PC-9 (cell line): ENCODE measurements at regions not wholly inside any gene's neighbourhood (a gene's known extent, or its start where the extent isn't known, plus 50 kb on each side); places are given as distances from the start of the nearest gene placed in this dataset.

Experiments
- BruUV-seq: library from RNA; stranded (reverse); fragments of 400-500 nt; replicated peaks from 2 replicates; lab custom pipeline; 2021; lab: Mats Ljungman, UMichigan
- CTCF ChIA-PET: fragments of 300-600 bp; sonication (Branson Sonifier 250); formaldehyde crosslinking; loops from one replicate; lab custom pipeline; 2022; ENCODE audit warnings: antibody characterized with exemption; lab: Charles Lee
- POLR2A ChIA-PET: fragments of 300-600 bp; sonication (Branson Sonifier 250); formaldehyde crosslinking; loops from one replicate; lab custom pipeline; 2022; ENCODE audit warnings: antibody characterized with exemption; ENCODE audit not compliant: unreplicated experiment; lab: Charles Lee
- DNase-seq, 2 experiments: peaks; one replicate each; pipeline versions ENCODE4 v3.0.0 to v3.0.0-alpha.2; 2015 to 2022; ENCODE audit warnings: mixed read lengths in 1 of 2
- H2AFZ ChIP-seq: fragments of 200-600 bp; sonication (generic); 2 replicates; pipeline ENCODE4 v1.8.1; 2017; ENCODE audit warnings: antibody characterized with exemption
- H3F3A ChIP-seq: fragments of 200-600 bp; sonication (generic); 2 replicates; pipeline ENCODE4 v1.8.1; 2017; ENCODE audit warnings: antibody characterized with exemption, mild to moderate bottlenecking, low read depth; ENCODE audit not compliant: insufficient read depth
- H3K27ac ChIP-seq: fragments of 200-600 bp; sonication (generic); 2 replicates; pipeline ENCODE4 v1.6.1; 2016; ENCODE audit warnings: mixed run types
- H3K27me3 ChIP-seq: fragments of 200-600 bp; sonication (generic); 2 replicates; pipeline ENCODE4 v1.6.1; 2016; ENCODE audit warnings: low read depth, mixed run types; ENCODE audit not compliant: insufficient read depth
- H3K36me3 ChIP-seq: fragments of 200-600 bp; sonication (generic); 2 replicates; pipeline ENCODE4 v1.6.1; 2016; ENCODE audit warnings: low read depth, mixed run types
- H3K4me1 ChIP-seq: fragments of 200-600 bp; sonication (generic); replicated peaks from 2 replicates; pipeline ENCODE4 v1.6.1; 2016; ENCODE audit warnings: mixed run types; ENCODE audit not compliant: insufficient read depth
- H3K4me2 ChIP-seq: fragments of 200-600 bp; sonication (generic); 2 replicates; pipeline ENCODE4 v1.6.1; 2017; ENCODE audit warnings: mixed run types
- H3K4me3 ChIP-seq: fragments of 200-600 bp; sonication (generic); 2 replicates; pipeline ENCODE4 v1.6.1; 2016; ENCODE audit warnings: mixed run types
- H3K79me2 ChIP-seq: fragments of 200-600 bp; sonication (generic); 2 replicates; pipeline ENCODE4 v1.6.1; 2017; ENCODE audit warnings: low read depth, mixed run types
- H3K9me2 ChIP-seq: fragments of 200-600 bp; sonication (generic); 2 replicates; pipeline ENCODE4 v1.8.1; 2017; ENCODE audit warnings: mild to moderate bottlenecking; ENCODE audit not compliant: insufficient read depth
- H3K9me3 ChIP-seq: fragments of 200-600 bp; sonication (generic); 2 replicates; pipeline ENCODE4 v1.8.1; 2016; ENCODE audit warnings: low read depth; ENCODE audit not compliant: insufficient read depth
- H4K20me1 ChIP-seq: fragments of 200-600 bp; sonication (generic); 2 replicates; pipeline ENCODE4 v1.8.1; 2017; ENCODE audit not compliant: insufficient read depth
- EZH2 ChIP-seq: fragments of 200-600 bp; sonication (generic); IDR thresholded peaks from 2 replicates; pipeline ENCODE4 v1.8.0; 2017; ENCODE audit warnings: antibody characterized with exemption, low read depth
- intact Hi-C: fragments of 100-400 bp; cut with micrococcal nuclease; formaldehyde crosslinking; loops from one replicate; pipeline ENCODE4 v1.10.0; 2022; ENCODE audit not compliant: unreplicated experiment
- TF ChIP-seq, protein P1 (sequence below): fragments of 200-600 bp; sonication (generic); conservative IDR thresholded peaks from 2 replicates; pipeline ENCODE4 v1.6.1; 2017; ENCODE audit warnings: mixed run types, antibody characterized with exemption, mild to moderate bottlenecking, moderate library complexity

DNA sequence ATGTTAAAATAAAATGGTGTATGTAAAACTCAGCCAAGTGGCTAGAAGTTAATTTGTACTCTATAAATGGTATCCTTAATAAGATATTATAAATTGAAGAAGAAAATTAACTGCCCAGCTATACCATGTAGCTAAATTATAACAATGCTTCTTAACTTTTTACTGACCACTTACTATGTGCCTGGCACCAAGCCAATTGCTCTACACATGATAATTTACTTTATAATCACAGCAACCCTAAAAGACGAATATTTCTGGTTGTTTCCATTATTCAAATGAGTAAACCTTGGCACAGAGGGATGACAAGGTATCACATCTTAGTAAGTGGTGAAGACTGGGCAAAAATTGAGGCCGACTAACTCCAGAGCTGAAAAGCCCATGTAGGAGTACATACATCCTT, 1506.6 kb downstream of the PCDH7 start:
- intact Hi-C loops = no loop called here
- H3K9me3 ChIP-seq = no peaks in the 10 kb centered on the region
- H3K36me3 ChIP-seq = no peaks in the 10 kb centered on the region
- no peaks in the 10 kb centered on the region for H3K79me2 ChIP-seq
- BruUV-seq = no TSS peak
- H3K9me2 ChIP-seq = no peaks in the 10 kb centered on the region
- TF ChIP-seq, protein P1, sequence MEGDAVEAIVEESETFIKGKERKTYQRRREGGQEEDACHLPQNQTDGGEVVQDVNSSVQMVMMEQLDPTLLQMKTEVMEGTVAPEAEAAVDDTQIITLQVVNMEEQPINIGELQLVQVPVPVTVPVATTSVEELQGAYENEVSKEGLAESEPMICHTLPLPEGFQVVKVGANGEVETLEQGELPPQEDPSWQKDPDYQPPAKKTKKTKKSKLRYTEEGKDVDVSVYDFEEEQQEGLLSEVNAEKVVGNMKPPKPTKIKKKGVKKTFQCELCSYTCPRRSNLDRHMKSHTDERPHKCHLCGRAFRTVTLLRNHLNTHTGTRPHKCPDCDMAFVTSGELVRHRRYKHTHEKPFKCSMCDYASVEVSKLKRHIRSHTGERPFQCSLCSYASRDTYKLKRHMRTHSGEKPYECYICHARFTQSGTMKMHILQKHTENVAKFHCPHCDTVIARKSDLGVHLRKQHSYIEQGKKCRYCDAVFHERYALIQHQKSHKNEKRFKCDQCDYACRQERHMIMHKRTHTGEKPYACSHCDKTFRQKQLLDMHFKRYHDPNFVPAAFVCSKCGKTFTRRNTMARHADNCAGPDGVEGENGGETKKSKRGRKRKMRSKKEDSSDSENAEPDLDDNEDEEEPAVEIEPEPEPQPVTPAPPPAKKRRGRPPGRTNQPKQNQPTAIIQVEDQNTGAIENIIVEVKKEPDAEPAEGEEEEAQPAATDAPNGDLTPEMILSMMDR = no peak
- no peak for TF ChIP-seq EZH2
- H3K27me3 ChIP-seq = no peaks in the 10 kb centered on the region
- POLR2A ChIA-PET = no interaction called here
- H3F3A ChIP-seq = no peaks in the 10 kb centered on the region
- no peak overlapping the region for H2AFZ ChIP-seq
- DNase-seq = no peak
- H3K27ac ChIP-seq = no peak overlapping the region
- H3K4me1 ChIP-seq = no peaks in the 10 kb centered on the region
- CTCF ChIA-PET = no interaction called here
- H3K4me3 ChIP-seq = no peak overlapping the region
- H3K4me2 ChIP-seq = no peak overlapping the region
- H4K20me1 ChIP-seq = no peaks in the 10 kb centered on the region

DNA sequence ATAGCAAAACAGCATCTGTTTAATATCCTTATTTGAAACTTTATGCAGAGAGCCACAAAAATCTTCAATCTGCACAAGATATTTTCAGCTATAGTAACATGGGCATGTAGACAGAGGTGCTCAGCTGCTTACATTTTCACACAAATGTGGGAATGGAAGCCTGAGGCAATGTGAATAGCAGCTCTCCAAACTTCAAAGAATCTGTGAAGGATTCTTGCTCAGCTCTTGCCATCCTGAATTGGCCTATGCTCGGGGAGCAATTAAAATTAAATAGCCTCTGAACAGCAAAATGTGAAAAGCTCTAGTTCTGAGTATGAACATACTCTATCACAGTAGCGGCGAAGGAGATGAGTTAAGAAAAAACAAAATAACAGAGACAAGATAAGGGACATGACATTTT, 1523.8 kb downstream of the PCDH7 start:
- H3K79me2 ChIP-seq = no peaks in the 10 kb centered on the region
- intact Hi-C loops = no loop called here
- ChIA-PET CTCF (no interaction called here), POLR2A (no interaction called here)
- H3K4me3 ChIP-seq = no peak overlapping the region
- no TSS peak for BruUV-seq
- no peaks in the 10 kb centered on the region for H3K4me1 ChIP-seq
- H3K9me3 ChIP-seq = no peaks in the 10 kb centered on the region
- DNase-seq = no peak
- H2AFZ ChIP-seq = no peak overlapping the region
- H3K27ac ChIP-seq = no peak overlapping the region
- H3K27me3 ChIP-seq = no peaks in the 10 kb centered on the region
- H3K9me2 ChIP-seq = no peaks in the 10 kb centered on the region; the same call in 1 of the 2 replicates
- no peak overlapping the region for H3K4me2 ChIP-seq
- no peaks in the 10 kb centered on the region for H3F3A ChIP-seq
- H3K36me3 ChIP-seq = no peaks in the 10 kb centered on the region
- no peak for TF ChIP-seq EZH2
- TF ChIP-seq, protein P1 = no peak
- H4K20me1 ChIP-seq = no peaks in the 10 kb centered on the region

DNA sequence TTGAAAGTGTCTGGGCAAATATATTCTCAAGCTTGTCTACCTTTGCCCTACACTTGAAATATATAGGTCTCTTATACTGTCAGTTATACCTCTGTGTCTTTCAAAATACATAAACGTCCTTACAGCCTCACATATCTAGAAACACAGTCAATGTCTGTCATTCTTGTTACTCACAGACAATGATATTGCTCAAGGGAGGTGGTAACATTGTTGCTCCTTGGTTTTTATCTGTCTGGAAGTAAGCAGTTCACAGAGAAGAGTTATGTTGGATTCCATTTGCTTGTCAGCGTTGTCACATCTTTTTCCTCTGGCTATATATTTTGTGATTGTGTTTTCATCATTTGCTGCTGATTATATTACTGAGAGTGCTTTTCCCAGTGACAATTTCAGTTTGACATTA, 1528.9 kb downstream of the PCDH7 start:
- no peak overlapping the region for H3K4me2 ChIP-seq
- H3F3A ChIP-seq = no peaks in the 10 kb centered on the region
- H3K79me2 ChIP-seq = no peaks in the 10 kb centered on the region
- TF ChIP-seq, protein P1 = no peak
- TF ChIP-seq EZH2 = no peak
- no peaks in the 10 kb centered on the region for H3K27me3 ChIP-seq
- no peak overlapping the region for H2AFZ ChIP-seq
- no peak overlapping the region for H3K4me3 ChIP-seq
- H3K36me3 ChIP-seq = no peaks in the 10 kb centered on the region
- CTCF ChIA-PET = no interaction called here
- BruUV-seq = no TSS peak
- H3K27ac ChIP-seq = no peak overlapping the region
- no peaks in the 10 kb centered on the region for H3K9me2 ChIP-seq
- H3K9me3 ChIP-seq = no peaks in the 10 kb centered on the region
- no peaks in the 10 kb centered on the region for H3K4me1 ChIP-seq
- POLR2A ChIA-PET = no interaction called here
- intact Hi-C loops = no loop called here
- H4K20me1 ChIP-seq = no peaks in the 10 kb centered on the region
- no peak for DNase-seq
